IMR-90 (cell line): ENCODE measurements at regions not wholly inside any gene's neighbourhood (a gene's known extent, or its start where the extent isn't known, plus 50 kb on each side); places are given as distances from the start of the nearest gene placed in this dataset.

ENCODE experiments used
- ATAC-seq: fragments of 200-7000 bp; cut with Tn5 transposase; 2 replicates; pipeline ENCODE4 v1.9.1; 2020; ENCODE audit warnings: low read depth, mild to moderate bottlenecking, moderate library complexity
- BruUV-seq: library from RNA; stranded (reverse); fragments of 400-500 nt; replicated peaks from 2 replicates; lab custom pipeline; 2021; lab: Mats Ljungman, UMichigan
- CTCF ChIA-PET: fragments of 300-600 bp; formaldehyde crosslinking; extraction: SDS; loops from one replicate; lab custom pipeline; 2021; ENCODE audit warnings: antibody characterized with exemption; lab: Yijun Ruan, JAX
- POLR2A ChIA-PET: fragments of 300-600 bp; sonication (Branson Sonifier 250); formaldehyde crosslinking; loops from one replicate; lab custom pipeline; 2022; ENCODE audit warnings: antibody characterized with exemption; ENCODE audit not compliant: unreplicated experiment; lab: Charles Lee
- DNase-seq: peaks from one replicate; pipeline ENCODE4 v3.0.0; 2013
- H2AFZ ChIP-seq: replicated peaks from 2 replicates; pipeline ENCODE3; 2013; ENCODE audit warnings: low read length, mild to moderate bottlenecking; ENCODE audit not compliant: poor library complexity
- H2AK5ac ChIP-seq: 2 replicates; pipeline ENCODE4 v1.6.1; 2013; ENCODE audit warnings: low read depth, low read length, inconsistent platforms
- H2AK9ac ChIP-seq: replicated peaks from 2 replicates; pipeline ENCODE3; 2013; ENCODE audit warnings: mild to moderate bottlenecking, low read depth, low read length, moderate library complexity; ENCODE audit not compliant: poor library complexity
- H2BK120ac ChIP-seq: 2 replicates; pipeline ENCODE4 v1.6.1; 2013; ENCODE audit warnings: low read depth, low read length, inconsistent platforms
- H2BK15ac ChIP-seq: 3 replicates; pipeline ENCODE4 v1.6.1; 2013; ENCODE audit warnings: low read depth, low read length, inconsistent platforms
- H2BK20ac ChIP-seq: 2 replicates; pipeline ENCODE4 v1.6.1; 2013; ENCODE audit warnings: low read depth, mild to moderate bottlenecking, inconsistent platforms, low read length, moderate library complexity
- H2BK5ac ChIP-seq: 2 replicates; pipeline ENCODE4 v1.6.1; 2013; ENCODE audit warnings: mild to moderate bottlenecking, low read depth, low read length, inconsistent platforms; ENCODE audit not compliant: poor library complexity, severe bottlenecking
- H3K14ac ChIP-seq: replicated peaks from 2 replicates; pipeline ENCODE4 v1.6.1; 2013; ENCODE audit warnings: low read depth, low read length, inconsistent platforms
- H3K18ac ChIP-seq: 2 replicates; pipeline ENCODE4 v1.6.1; 2013; ENCODE audit warnings: low read depth, low read length, control low read depth
- H3K23ac ChIP-seq: 2 replicates; pipeline ENCODE4 v1.6.1; 2013; ENCODE audit warnings: low read depth, low read length, inconsistent platforms
- H3K27ac ChIP-seq: 2 replicates; pipeline ENCODE4 v1.5.1; 2013; ENCODE audit warnings: mild to moderate bottlenecking, control low read depth, low read length; ENCODE audit not compliant: insufficient read depth
- H3K27me3 ChIP-seq: 2 replicates; pipeline ENCODE4 v1.6.1; 2013; ENCODE audit warnings: low read length; ENCODE audit not compliant: control insufficient read depth, insufficient read depth
- H3K36me3 ChIP-seq: 2 replicates; pipeline ENCODE4 v1.6.1; 2013; ENCODE audit warnings: low read length, mixed read lengths; ENCODE audit not compliant: control insufficient read depth, insufficient read depth
- H3K4ac ChIP-seq: 2 replicates; pipeline ENCODE4 v1.6.1; 2013; ENCODE audit warnings: low read depth, low read length, inconsistent platforms
- H3K4me1 ChIP-seq: 2 replicates; pipeline ENCODE4 v1.6.1; 2013; ENCODE audit warnings: low read length, mixed read lengths; ENCODE audit not compliant: control insufficient read depth, insufficient read depth
- H3K4me2 ChIP-seq: 2 replicates; pipeline ENCODE4 v1.6.1; 2013; ENCODE audit warnings: low read depth, mild to moderate bottlenecking, control low read depth, low read length, moderate library complexity
- H3K4me3 ChIP-seq: 2 replicates; pipeline ENCODE4 v1.5.1; 2013; ENCODE audit warnings: low read depth, mild to moderate bottlenecking, control low read depth, low read length, moderate library complexity; ENCODE audit not compliant: insufficient read depth
- H3K56ac ChIP-seq: 2 replicates; pipeline ENCODE4 v1.6.1; 2013; ENCODE audit warnings: low read length, inconsistent platforms; ENCODE audit not compliant: insufficient read depth; ENCODE audit errors: extremely low read depth
- H3K79me1 ChIP-seq, 2 experiments: 2 replicates each; pipeline ENCODE4 v1.6.1; 2013; ENCODE audit warnings: low read length in 2 of 2, inconsistent platforms in 1 of 2, low read depth in 1 of 2
- H3K9ac ChIP-seq: 2 replicates; pipeline ENCODE4 v1.6.1; 2013; ENCODE audit warnings: low read depth, low read length, control low read depth
- H3K9me1 ChIP-seq: 2 replicates; pipeline ENCODE4 v1.6.1; 2013; ENCODE audit warnings: low read length, inconsistent platforms; ENCODE audit not compliant: insufficient read depth
- H3K9me3 ChIP-seq: 2 replicates; pipeline ENCODE4 v1.6.1; 2013; ENCODE audit warnings: low read length; ENCODE audit not compliant: control insufficient read depth, insufficient read depth
- H4K20me1 ChIP-seq: 2 replicates; pipeline ENCODE4 v1.6.1; 2013; ENCODE audit warnings: low read length, inconsistent platforms; ENCODE audit not compliant: insufficient read depth
- H4K5ac ChIP-seq: 2 replicates; pipeline ENCODE4 v1.6.1; 2013; ENCODE audit warnings: mild to moderate bottlenecking, low read depth, low read length, control low read depth
- H4K8ac ChIP-seq, 2 experiments: 2 replicates each; pipeline ENCODE4 v1.6.1; 2013; ENCODE audit warnings: low read depth in 2 of 2, low read length in 2 of 2, control low read depth in 1 of 2, inconsistent platforms in 1 of 2
- H4K91ac ChIP-seq: 2 replicates; pipeline ENCODE4 v1.6.1; 2013; ENCODE audit warnings: low read depth, low read length, inconsistent platforms; ENCODE audit not compliant: insufficient read depth
- BHLHE40 ChIP-seq: fragments of 150-350 bp; IDR thresholded peaks from 2 replicates; pipeline ENCODE4 v1.6.1; 2016; ENCODE audit warnings: mild to moderate bottlenecking, low read depth, low read length
- CEBPB ChIP-seq: IDR thresholded peaks from 2 replicates; pipeline ENCODE4 v1.6.1; 2012; ENCODE audit warnings: low read depth, low read length, improper control_type of control experiment
- CHD1 ChIP-seq: IDR thresholded peaks from 2 replicates; pipeline ENCODE4 v1.6.1; 2012; ENCODE audit warnings: low read depth, low read length, improper control_type of control experiment
- MXI1 ChIP-seq: IDR thresholded peaks from 2 replicates; pipeline ENCODE4 v1.6.1; 2012; ENCODE audit warnings: low read depth, mild to moderate bottlenecking, low read length, moderate library complexity, borderline replicate concordance
- NFE2L2 ChIP-seq: fragments of 150-350 bp; IDR thresholded peaks from 2 replicates; pipeline ENCODE4 v1.6.1; 2016; ENCODE audit warnings: low read depth, mild to moderate bottlenecking, low read length
- RAD21 ChIP-seq: IDR thresholded peaks from 2 replicates; pipeline ENCODE4 v1.6.1; 2012; ENCODE audit warnings: low read length, improper control_type of control experiment
- RCOR1 ChIP-seq: IDR thresholded peaks from 2 replicates; pipeline ENCODE4 v1.6.1; 2012; ENCODE audit warnings: mild to moderate bottlenecking, low read length, improper control_type of control experiment; ENCODE audit not compliant: insufficient replicate concordance
- SMC3 ChIP-seq: fragments of 150-350 bp; IDR thresholded peaks from 2 replicates; pipeline ENCODE4 v1.6.1; 2016; ENCODE audit warnings: low read depth, mild to moderate bottlenecking, antibody characterized with exemption, low read length, moderate library complexity
- WGBS, 2 experiments: methylation state at CpG; one replicate each; pipeline versions ENCODE4 v1.1.5 to v1.1.7; 2013; ENCODE audit warnings: missing lambda C conversion rate in 2 of 2; ENCODE audit not compliant: insufficient read length in 1 of 2; ENCODE audit errors: extremely low coverage in 2 of 2; 5-methylcytosine and 5-hydroxymethylcytosine counted together
- dilution Hi-C: fragments of 300-500 bp; cut with HindIII; formaldehyde crosslinking; loops from one replicate; pipeline ENCODE4 v1.14.3; 2018; ENCODE audit warnings: low sequenced_read_pairs; ENCODE audit not compliant: unreplicated experiment
- in situ Hi-C: fragments of 300-500 bp; cut with MboI; formaldehyde crosslinking; loops from 3 replicates; pipeline ENCODE4 v1.14.3; 2019; ENCODE audit warnings: low sequenced_read_pairs, inconsistent platforms, mixed read lengths
- intact Hi-C: fragments of 100-400 bp; cut with micrococcal nuclease; formaldehyde crosslinking; loops from 2 replicates; pipeline ENCODE4 v1.10.0; 2022

DNA sequence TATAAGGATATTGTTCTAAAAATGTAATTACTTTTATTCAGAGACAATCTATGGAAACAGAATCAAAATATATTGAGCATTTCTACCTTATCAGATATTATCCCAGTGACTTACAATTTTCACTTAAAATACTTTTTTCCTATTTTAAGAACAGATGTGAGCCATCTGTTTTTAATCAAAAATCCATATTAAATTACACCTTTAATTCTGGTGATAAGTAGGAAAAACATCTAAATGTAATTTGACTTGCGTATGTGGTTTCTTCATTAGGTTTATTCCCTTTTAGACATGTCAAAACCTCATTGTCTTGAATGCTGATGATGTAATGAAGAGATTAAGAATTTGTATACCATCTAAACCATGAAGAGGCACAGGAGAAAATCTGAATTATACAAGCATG is 1118.8 kb upstream of the TMPRSS15 start:
- BruUV-seq: no TSS peak
- H4K20me1 ChIP-seq: no peaks in the 10 kb centered on the region
- H2AK5ac ChIP-seq: no peak overlapping the region
- no peak overlapping the region for H3K27ac ChIP-seq
- no peaks in the 10 kb centered on the region for H3K79me1 ChIP-seq
- H3K9me1 ChIP-seq: no peaks in the 10 kb centered on the region
- no peak overlapping the region for H2BK15ac ChIP-seq
- H3K36me3 ChIP-seq: no peaks in the 10 kb centered on the region
- H2BK120ac ChIP-seq: no peak overlapping the region
- dilution Hi-C loops: no loop called here
- no peak overlapping the region for H3K4me3 ChIP-seq
- H3K4me2 ChIP-seq: no peak overlapping the region
- intact Hi-C loops: no loop called here
- no peak overlapping the region for H2AK9ac ChIP-seq
- no peak overlapping the region for H3K23ac ChIP-seq
- no peak overlapping the region for H4K5ac ChIP-seq
- no peak overlapping the region for H3K9ac ChIP-seq
- no CpG with 5 or more reads among the region's 1 CpG for WGBS, 2 experiments
- H3K4ac ChIP-seq: no peak overlapping the region
- no peak overlapping the region for H2BK5ac ChIP-seq
- no peaks in the 10 kb centered on the region for H3K4me1 ChIP-seq
- POLR2A ChIA-PET: no interaction called here
- no peak overlapping the region for H2AFZ ChIP-seq
- in situ Hi-C loops: no loop called here
- TF ChIP-seq RAD21 (no peak), MXI1 (no peak), CHD1 (no peak), CEBPB (no peak), NFE2L2 (no peak), BHLHE40 (no peak), RCOR1 (no peak), SMC3 (no peak)
- H3K56ac ChIP-seq: no peak overlapping the region
- no peaks in the 10 kb centered on the region for H3K27me3 ChIP-seq
- H4K91ac ChIP-seq: no peak overlapping the region
- H3K9me3 ChIP-seq: peaks cover 2% of the 10 kb centered on the region; the same call in 1 of the 2 replicates
- no peak overlapping the region for H3K14ac ChIP-seq
- CTCF ChIA-PET: no interaction called here
- H3K18ac ChIP-seq: no peak overlapping the region
- H2BK20ac ChIP-seq: no peak overlapping the region
- DNase-seq (no peak), ATAC-seq (no peak)
- no peak overlapping the region for H4K8ac ChIP-seq
